PFSK-1 (cell line): ENCODE measurements at regions not wholly inside any gene's neighbourhood (a gene's known extent, or its start where the extent isn't known, plus 50 kb on each side); places are given as distances from the start of the nearest gene placed in this dataset.

Experiments used
- FOXP2 ChIP-seq: optimal IDR thresholded peaks from 2 replicates; pipeline ENCODE3; 2011; ENCODE audit warnings: borderline replicate concordance, control low read depth, inconsistent platforms; ENCODE audit not compliant: insufficient read depth; ENCODE audit errors: extremely low read length, extremely low read depth
- POLR2AphosphoS5 ChIP-seq: IDR thresholded peaks from 2 replicates; pipeline ENCODE4 v1.6.1; 2012; ENCODE audit warnings: low read depth, mild to moderate bottlenecking, control low read depth, low read length, moderate library complexity
- REST ChIP-seq, 2 experiments: IDR thresholded peaks; 2 replicates each; pipeline versions ENCODE4 v1.6.1 to v1.8.0; 2011 to 2012; ENCODE audit warnings: low read depth in 2 of 2, low read length in 2 of 2, control low read depth in 1 of 2, inconsistent platforms in 1 of 2, mild to moderate bottlenecking in 1 of 2, moderate library complexity in 1 of 2; ENCODE audit not compliant: insufficient read depth in 1 of 2
- SIN3A ChIP-seq: IDR thresholded peaks from 2 replicates; pipeline ENCODE4 v1.6.1; 2012; ENCODE audit warnings: mild to moderate bottlenecking, low read length, moderate library complexity, borderline replicate concordance; ENCODE audit not compliant: insufficient read depth
- TAF1 ChIP-seq: IDR thresholded peaks from 2 replicates; pipeline ENCODE4 v1.6.1; 2012; ENCODE audit warnings: low read length, control low read depth, borderline replicate concordance; ENCODE audit not compliant: insufficient read depth

GRCh38 chr17:13704333-13704732 is 102.6 kb upstream of the HS3ST3A1 start:
- no peak for TF ChIP-seq POLR2AphosphoS5
- no peak for TF ChIP-seq REST (IDR thresholded peaks at IDR 0.05; ENCODE audit: insufficient read depth in 1 of 2, low read depth in 2 of 2, low read length in 2 of 2)
- no peak for TF ChIP-seq FOXP2
- no peak for TF ChIP-seq SIN3A
- TF ChIP-seq TAF1, result no peak

GRCh38 chr17:13705221-13705620 is 103.5 kb upstream of the HS3ST3A1 start:
- TF ChIP-seq TAF1, result no peak
- TF ChIP-seq FOXP2, result no peak
- TF ChIP-seq REST (IDR thresholded peaks at IDR 0.05; ENCODE audit: insufficient read depth in 1 of 2, low read depth in 2 of 2, low read length in 2 of 2), result no peak
- no peak for TF ChIP-seq SIN3A
- TF ChIP-seq POLR2AphosphoS5, result no peak

DNA sequence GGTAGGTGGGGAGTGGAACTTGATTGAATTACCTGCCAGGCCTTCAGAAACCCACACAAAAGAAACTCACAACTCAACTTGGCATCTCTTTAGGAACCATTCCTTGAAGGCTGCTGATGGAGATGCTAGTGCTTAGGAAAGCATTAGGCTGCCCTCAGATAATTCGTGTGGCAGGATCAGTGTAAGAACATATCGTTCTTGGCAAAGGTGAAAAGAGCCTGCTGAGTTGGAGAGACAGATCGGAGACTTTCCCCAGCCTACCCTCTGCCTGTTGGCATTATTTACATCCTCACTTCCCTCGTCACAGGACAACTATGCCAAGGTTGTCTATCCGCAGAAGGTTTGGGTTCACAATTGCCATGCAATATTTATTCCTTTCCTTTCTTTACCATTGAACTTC is 120.0 kb upstream of the HS3ST3A1 start:
- no peak for TF ChIP-seq REST (IDR thresholded peaks at IDR 0.05; ENCODE audit: insufficient read depth in 1 of 2, low read depth in 2 of 2, low read length in 2 of 2)
- TF ChIP-seq FOXP2, result no peak
- no peak for TF ChIP-seq TAF1
- TF ChIP-seq POLR2AphosphoS5, result no peak
- no peak for TF ChIP-seq SIN3A

- no peak for TF ChIP-seq POLR2AphosphoS5
- TF ChIP-seq FOXP2, result no peak
- no peak for TF ChIP-seq TAF1
- TF ChIP-seq REST (IDR thresholded peaks at IDR 0.05; ENCODE audit: insufficient read depth in 1 of 2, low read depth in 2 of 2, low read length in 2 of 2), result no peak
- TF ChIP-seq SIN3A, result no peak
Observed at GRCh38 chr17:13725288-13725990, 123.7 kb upstream of the HS3ST3A1 start.
